Lung (tissue), 11 donors: ENCODE measurements at regions not wholly inside any gene's neighbourhood (a gene's known extent, or its start where the extent isn't known, plus 50 kb on each side); places are given as distances from the start of the nearest gene placed in this dataset.

Source experiments
- ATAC-seq: fragments of 200-7000 bp; cut with Tn5 transposase; one replicate; pipeline ENCODE4 v1.9.1; 2020; ENCODE audit warnings: moderate number of reproducible peaks; ENCODE audit not compliant: insufficient read depth, low FRiP score
- DNase-seq, 3 donors: peaks; one replicate each; pipeline ENCODE4 v3.0.0-alpha.2; 2013 to 2017
- H3K27ac ChIP-seq, 2 donors: one replicate each; pipeline ENCODE4 v1.5.1; 2013; ENCODE audit warnings: mild to moderate bottlenecking in 2 of 2, moderate library complexity in 2 of 2, control low read depth in 1 of 2, inconsistent platforms in 1 of 2, low read depth in 1 of 2, low read length in 1 of 2
- H3K27me3 ChIP-seq, 3 donors: one replicate each; pipeline ENCODE4 v1.5.1; 2013; ENCODE audit warnings: low read length in 2 of 3; ENCODE audit not compliant: control insufficient read depth in 3 of 3, insufficient read depth in 3 of 3
- H3K36me3 ChIP-seq, 4 donors: one replicate each; pipeline ENCODE4 v1.5.1; 2013; ENCODE audit warnings: low read length in 4 of 4, mild to moderate bottlenecking in 1 of 4, moderate library complexity in 1 of 4; ENCODE audit not compliant: control insufficient read depth in 4 of 4, insufficient read depth in 4 of 4
- H3K4me1 ChIP-seq, 5 donors: one replicate each; pipeline ENCODE4 v1.5.1; 2013; ENCODE audit warnings: low read length in 5 of 5, mild to moderate bottlenecking in 2 of 5, moderate library complexity in 1 of 5; ENCODE audit not compliant: control insufficient read depth in 5 of 5, insufficient read depth in 5 of 5
- H3K4me3 ChIP-seq: one replicate; pipeline ENCODE4 v1.5.1; 2013; ENCODE audit warnings: mild to moderate bottlenecking, control low read depth, moderate library complexity
- H3K9ac ChIP-seq, 2 donors: one replicate each; pipeline ENCODE4 v1.5.1; 2013; ENCODE audit warnings: low read length in 2 of 2, control low read depth in 1 of 2; ENCODE audit not compliant: insufficient read depth in 1 of 2
- H3K9me3 ChIP-seq, 4 donors: one replicate each; pipeline ENCODE4 v1.5.1; 2013; ENCODE audit warnings: low read length in 3 of 4, mild to moderate bottlenecking in 1 of 4, moderate library complexity in 1 of 4; ENCODE audit not compliant: control insufficient read depth in 4 of 4, insufficient read depth in 3 of 4
- CTCF ChIP-seq: IDR thresholded peaks from 2 replicates; pipeline ENCODE4 v1.5.1; 2012; ENCODE audit warnings: mild to moderate bottlenecking; ENCODE audit errors: control extremely low read depth, extremely low read depth
- WGBS, 2 donors: extraction: QIAGEN DNeasy Blood & Tissue Kit; methylation state at CpG; one replicate each; pipeline ENCODE4 v1.1.7; 2013; 5-methylcytosine and 5-hydroxymethylcytosine counted together
- donor health status: control.
- donor health status: control.
- donor health status: Bipolar disorder and iron deficiency.
- donor health status: healthy.
- donor health status: DM: yes; HTN: yes; CAD: no.

GRCh38 chr3:148528024-148528423 is 169.7 kb upstream of the AGTR1 start:
- H3K36me3 ChIP-seq = no peaks in the 10 kb centered on the region

GRCh38 chr3:148531836-148532235 is 165.9 kb upstream of the AGTR1 start:
- no peak overlapping the region for H3K27ac ChIP-seq
- ATAC-seq = no peak
- 80 to 83% methylated on average over 2 of the region's 2 CpGs for WGBS, 2 donors

More at GRCh38 chr3:148528024-148528423, 169.7 kb upstream of the AGTR1 start:
- no peaks in the 10 kb centered on the region for H3K9me3 ChIP-seq
- H3K27me3 ChIP-seq = no peaks in the 10 kb centered on the region
- DNase-seq = no peak
- ATAC-seq = no peak
- H3K4me1 ChIP-seq = peaks cover 0 to 6% (median 0%) of the 10 kb centered on the region in 5 donors
- H3K27ac ChIP-seq = no peak overlapping the region
- TF ChIP-seq CTCF = no peak
- no peak overlapping the region for H3K4me3 ChIP-seq
- no peak overlapping the region for H3K9ac ChIP-seq

GRCh38 chr3:148532326-148532725 is 165.4 kb upstream of the AGTR1 start:
- 93 to 95% methylated on average over 2 of the region's 2 CpGs for WGBS, 2 donors
- H3K4me1 ChIP-seq = peaks cover 0 to 6% (median 0%) of the 10 kb centered on the region in 5 donors
- no peak overlapping the region for H3K4me3 ChIP-seq
- H3K27ac ChIP-seq = no peak overlapping the region
- no peak overlapping the region for H3K9ac ChIP-seq
- DNase-seq (no peak), ATAC-seq (no peak)
- H3K27me3 ChIP-seq = no peaks in the 10 kb centered on the region
- no peaks in the 10 kb centered on the region for H3K36me3 ChIP-seq
- H3K9me3 ChIP-seq = no peaks in the 10 kb centered on the region
- TF ChIP-seq CTCF = no peak

More at GRCh38 chr3:148531836-148532235, 165.9 kb upstream of the AGTR1 start:
- Histone ChIP-seq H3K36me3 (no peaks in the 10 kb centered on the region), H3K4me3 (no peak overlapping the region), H3K9ac (no peak overlapping the region), H3K4me1 (peaks cover 0 to 6% (median 0%) of the 10 kb centered on the region in 5 donors), H3K9me3 (no peaks in the 10 kb centered on the region), H3K27me3 (no peaks in the 10 kb centered on the region)
- TF ChIP-seq CTCF = no peak
- DNase-seq = no peak

GRCh38 chr3:148532774-148533173 is 164.9 kb upstream of the AGTR1 start:
- no peaks in the 10 kb centered on the region for H3K27me3 ChIP-seq
- DNase-seq = no peak
- no peak for TF ChIP-seq CTCF
- no peaks in the 10 kb centered on the region for H3K36me3 ChIP-seq
- no peak overlapping the region for H3K4me3 ChIP-seq
- ATAC-seq = no peak
- no peaks in the 10 kb centered on the region for H3K9me3 ChIP-seq
- 92% methylated on average over 3 of the region's 3 CpGs for WGBS, 2 donors
- H3K27ac ChIP-seq = no peak overlapping the region
- no peak overlapping the region for H3K9ac ChIP-seq
- peaks cover 0 to 6% (median 0%) of the 10 kb centered on the region in 5 donors for H3K4me1 ChIP-seq
